MM.1S (cell line): ENCODE measurements at regions not wholly inside any gene's neighbourhood (a gene's known extent, or its start where the extent isn't known, plus 50 kb on each side); places are given as distances from the start of the nearest gene placed in this dataset.

Source experiments
- DNase-seq: peaks from one replicate; pipeline ENCODE4 v3.0.0-alpha.2; 2015
- H2AFZ ChIP-seq: fragments of 300-600 bp; sonication (generic); 2 replicates; pipeline ENCODE4 v1.6.0; 2016; ENCODE audit warnings: antibody characterized with exemption, low read length
- H3F3A ChIP-seq: fragments of 300-600 bp; sonication (generic); 2 replicates; pipeline ENCODE4 v1.6.1; 2016; ENCODE audit warnings: mild to moderate bottlenecking, antibody characterized with exemption, low read length, moderate library complexity, mixed read lengths; ENCODE audit not compliant: insufficient read depth
- H3K27ac ChIP-seq: fragments of 300-600 bp; sonication (generic); 2 replicates; pipeline ENCODE4 v1.5.1; 2016; ENCODE audit warnings: mild to moderate bottlenecking, low read length
- H3K27me3 ChIP-seq: fragments of 300-600 bp; sonication (generic); replicated peaks from 2 replicates; pipeline ENCODE4 v1.6.0; 2016; ENCODE audit warnings: low read length; ENCODE audit not compliant: insufficient read depth
- H3K36me3 ChIP-seq: fragments of 300-600 bp; sonication (generic); replicated peaks from 2 replicates; pipeline ENCODE4 v1.6.1; 2016; ENCODE audit warnings: mild to moderate bottlenecking, low read length, mixed read lengths; ENCODE audit not compliant: insufficient read depth
- H3K4me1 ChIP-seq: fragments of 300-600 bp; sonication (generic); 2 replicates; pipeline ENCODE4 v1.6.1; 2016; ENCODE audit warnings: low read length, mixed read lengths
- H3K4me2 ChIP-seq: fragments of 300-600 bp; sonication (generic); 2 replicates; pipeline ENCODE4 v1.6.0; 2016; ENCODE audit warnings: low read depth, low read length
- H3K4me3 ChIP-seq: fragments of 300-600 bp; sonication (generic); 2 replicates; pipeline ENCODE4 v1.5.1; 2016; ENCODE audit warnings: low read length, mixed read lengths
- H3K79me2 ChIP-seq: fragments of 300-600 bp; sonication (generic); 2 replicates; pipeline ENCODE4 v1.6.1; 2016; ENCODE audit warnings: mixed run types, low read length, mixed read lengths
- H3K9ac ChIP-seq: fragments of 300-600 bp; sonication (generic); 2 replicates; pipeline ENCODE4 v1.6.1; 2016; ENCODE audit warnings: low read length, mixed read lengths
- H3K9me2 ChIP-seq: fragments of 300-600 bp; sonication (generic); replicated peaks from 2 replicates; pipeline ENCODE4 v1.6.1; 2016; ENCODE audit warnings: mild to moderate bottlenecking, low read length, mixed read lengths; ENCODE audit not compliant: insufficient read depth
- H3K9me3 ChIP-seq: fragments of 300-600 bp; sonication (generic); replicated peaks from 2 replicates; pipeline ENCODE4 v1.6.1; 2016; ENCODE audit warnings: mild to moderate bottlenecking, low read length, mixed read lengths; ENCODE audit not compliant: insufficient read depth
- H4K20me1 ChIP-seq: fragments of 300-600 bp; sonication (generic); 2 replicates; pipeline ENCODE4 v1.6.1; 2016; ENCODE audit warnings: mild to moderate bottlenecking, low read length, moderate library complexity, mixed read lengths; ENCODE audit not compliant: insufficient read depth
- CTCF ChIP-seq: fragments of 300-600 bp; sonication (generic); IDR thresholded peaks from 2 replicates; pipeline ENCODE4 v1.5.1; 2016; ENCODE audit warnings: antibody characterized with exemption, low read length, mixed read lengths
- EZH2 ChIP-seq: fragments of 300-600 bp; sonication (generic); optimal IDR thresholded peaks from 2 replicates; pipeline ENCODE3; 2017; ENCODE audit warnings: low read depth, mild to moderate bottlenecking, antibody characterized with exemption, low read length, mixed read lengths
- EZH2phosphoT487 ChIP-seq: fragments of 300-600 bp; sonication (generic); IDR thresholded peaks from 2 replicates; pipeline ENCODE4 v1.6.1; 2018; ENCODE audit warnings: antibody characterized with exemption, low read length

DNA sequence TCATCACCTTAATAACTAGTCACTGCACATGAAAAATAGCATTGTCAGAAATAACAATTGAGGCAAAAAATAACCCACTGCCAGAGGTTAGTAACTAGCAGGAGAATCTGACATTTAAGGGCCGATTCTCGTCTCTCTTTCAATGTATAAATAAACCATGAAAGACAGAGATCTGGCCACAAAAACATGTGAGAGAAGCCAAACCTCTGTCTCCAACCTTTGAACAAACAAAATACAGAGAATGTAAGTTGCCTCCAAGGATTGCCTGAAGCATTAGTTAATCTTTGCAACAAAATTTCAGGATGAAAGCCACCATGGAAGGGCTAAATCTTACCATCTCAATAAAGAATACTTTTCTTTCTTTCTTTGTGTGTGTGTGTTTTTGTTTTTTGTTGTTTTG, 257.4 kb upstream of the TMTC1 start:
- Histone ChIP-seq H3K4me1 (no peaks in the 10 kb centered on the region), H3K9ac (no peak overlapping the region), H2AFZ (no peak overlapping the region), H3K9me3 (no peaks in the 10 kb centered on the region), H3K27me3 (no peaks in the 10 kb centered on the region), H4K20me1 (no peaks in the 10 kb centered on the region), H3K9me2 (no peaks in the 10 kb centered on the region), H3K36me3 (no peaks in the 10 kb centered on the region), H3F3A (no peaks in the 10 kb centered on the region), H3K4me2 (no peak overlapping the region), H3K79me2 (no peaks in the 10 kb centered on the region), H3K27ac (no peak overlapping the region), H3K4me3 (no peak overlapping the region)
- TF ChIP-seq EZH2phosphoT487 (no peak), EZH2 (no peak), CTCF (no peak)
- DNase-seq = no peak

DNA sequence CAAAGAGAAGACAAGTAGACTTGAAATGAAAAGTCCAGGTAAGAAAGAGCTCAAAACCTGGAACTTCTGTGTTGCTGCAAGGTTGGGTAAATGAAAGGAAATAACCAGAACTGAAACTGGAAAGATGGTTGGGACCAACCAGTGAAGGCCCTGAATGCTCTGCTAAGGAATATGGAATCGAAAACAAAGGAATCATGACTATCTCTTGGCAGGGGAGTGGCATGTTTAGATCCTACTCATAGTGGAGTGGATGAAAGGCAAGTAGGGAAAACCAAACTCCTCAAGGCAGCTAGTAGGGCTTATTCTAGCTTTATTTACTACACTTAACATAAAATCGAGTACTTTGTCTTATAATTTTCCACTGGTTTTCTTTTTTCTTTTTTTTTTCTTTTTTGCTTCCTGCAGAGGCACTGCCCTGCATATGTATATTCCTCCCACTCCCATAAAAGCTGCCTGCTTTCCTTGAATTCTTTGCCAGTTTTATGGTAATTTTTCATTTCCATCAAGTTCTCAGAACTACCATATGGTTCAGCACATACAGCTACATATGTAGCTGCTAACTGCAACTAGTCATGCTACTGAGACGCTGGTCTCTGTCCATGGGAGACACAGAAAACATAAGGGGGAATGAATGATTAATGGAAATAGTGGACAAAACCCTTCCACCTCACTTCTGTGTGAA, 247.1 kb upstream of the TMTC1 start:
- Histone ChIP-seq H3K4me3 (no peak overlapping the region), H3K27me3 (no peaks in the 10 kb centered on the region), H3F3A (no peaks in the 10 kb centered on the region), H3K27ac (no peak overlapping the region), H3K4me2 (no peak overlapping the region), H3K9me3 (no peaks in the 10 kb centered on the region), H3K79me2 (no peaks in the 10 kb centered on the region), H2AFZ (no peak overlapping the region), H3K9me2 (no peaks in the 10 kb centered on the region), H3K4me1 (no peaks in the 10 kb centered on the region), H4K20me1 (no peaks in the 10 kb centered on the region), H3K9ac (no peak overlapping the region), H3K36me3 (no peaks in the 10 kb centered on the region)
- no peak for DNase-seq
- no peak for TF ChIP-seq CTCF
- no peak for TF ChIP-seq EZH2
- TF ChIP-seq EZH2phosphoT487 = no peak

DNA sequence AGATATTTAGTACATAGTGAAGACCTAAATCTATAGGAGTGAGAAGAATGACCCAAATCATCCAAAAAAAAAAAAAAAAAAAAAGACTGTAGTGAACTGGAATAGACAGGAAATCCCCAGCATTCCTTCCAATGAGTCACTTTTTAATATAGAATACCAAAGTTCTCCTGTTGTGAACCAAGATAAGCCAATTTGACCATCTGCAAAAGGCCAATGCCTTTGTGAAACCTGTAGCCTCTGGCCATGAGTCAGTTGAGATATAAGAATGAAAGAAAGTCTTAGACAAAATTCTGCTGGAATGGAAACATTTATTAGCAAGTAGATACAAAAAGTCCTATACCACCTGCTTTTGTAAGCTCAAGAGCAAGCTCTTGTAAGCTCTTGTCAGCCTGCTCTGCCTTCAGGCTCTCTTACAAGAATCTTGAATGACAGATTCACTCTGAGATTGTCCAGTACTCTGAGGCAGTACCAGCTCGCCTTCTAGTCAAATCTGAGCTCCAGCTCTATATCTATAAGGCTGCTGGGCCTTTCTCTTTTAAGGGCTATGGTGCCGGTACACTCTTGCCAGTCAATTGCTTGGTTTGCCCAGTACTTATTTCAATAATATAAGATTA, 243.0 kb upstream of the TMTC1 start:
- H3K4me1 ChIP-seq = no peaks in the 10 kb centered on the region
- no peak for DNase-seq
- no peaks in the 10 kb centered on the region for H3K9me2 ChIP-seq
- no peaks in the 10 kb centered on the region for H3F3A ChIP-seq
- H3K4me2 ChIP-seq = no peak overlapping the region
- H2AFZ ChIP-seq = no peak overlapping the region
- no peaks in the 10 kb centered on the region for H3K9me3 ChIP-seq
- no peak overlapping the region for H3K9ac ChIP-seq
- no peak for TF ChIP-seq CTCF
- no peak for TF ChIP-seq EZH2phosphoT487
- no peak for TF ChIP-seq EZH2
- H3K4me3 ChIP-seq = no peak overlapping the region
- no peaks in the 10 kb centered on the region for H4K20me1 ChIP-seq
- H3K27ac ChIP-seq = no peak overlapping the region
- no peaks in the 10 kb centered on the region for H3K36me3 ChIP-seq
- no peaks in the 10 kb centered on the region for H3K79me2 ChIP-seq
- H3K27me3 ChIP-seq = no peaks in the 10 kb centered on the region
